Right lung (tissue), 2 donors: ENCODE measurements at regions not wholly inside any gene's neighbourhood (a gene's known extent, or its start where the extent isn't known, plus 50 kb on each side); places are given as distances from the start of the nearest gene placed in this dataset.
"Not testable (repeated sequence)": the region's sequence is repeated elsewhere in the genome, so short reads cannot be mapped to it uniquely, and the experiment has no call there.

ENCODE experiments used
- DNase-seq, 2 donors: peaks; one replicate each; pipeline ENCODE4 v3.0.0-alpha.2; 2013

- no peak for DNase-seq
Measured at GRCh38 chr4:83921124-83921523, 385.2 kb downstream of the GPAT3 start.

GRCh38 chr4:83920375-83920774 is 384.5 kb downstream of the GPAT3 start:
- DNase-seq, result no peak

- DNase-seq, result no peak
Measured at GRCh38 chr4:83917572-83917971, 381.7 kb downstream of the GPAT3 start.

- no peak for DNase-seq
Measured at GRCh38 chr4:83910693-83911092, 374.8 kb downstream of the GPAT3 start.

- DNase-seq, result peak; percentile 18 to 44
Measured at GRCh38 chr4:83906561-83906960, 370.7 kb downstream of the GPAT3 start.

- peak in 1 of 2 donors; percentile 16 for DNase-seq
Measured at GRCh38 chr4:83905952-83906351, 370.0 kb downstream of the GPAT3 start.

- DNase-seq, result not testable (repeated sequence)
Measured at GRCh38 chr4:83903740-83904139, 367.8 kb downstream of the GPAT3 start.

- DNase-seq, result no peak
Measured at GRCh38 chr4:83894831-83895230, 358.9 kb downstream of the GPAT3 start.

- DNase-seq, result no peak
Measured at GRCh38 chr4:83890816-83891215, 354.9 kb downstream of the GPAT3 start.

- DNase-seq, result no peak
Measured at GRCh38 chr4:83890231-83890630, 354.3 kb downstream of the GPAT3 start.

GRCh38 chr4:83889802-83890201 is 353.9 kb downstream of the GPAT3 start:
- no peak for DNase-seq

GRCh38 chr4:83885256-83886182 is 349.6 kb downstream of the GPAT3 start:
- no peak for DNase-seq

GRCh38 chr4:83876047-83876446 is 340.1 kb downstream of the GPAT3 start:
- DNase-seq, result no peak

- no peak for DNase-seq
Measured at GRCh38 chr4:83875437-83875836, 339.5 kb downstream of the GPAT3 start.

GRCh38 chr4:83873996-83874395 is 338.1 kb downstream of the GPAT3 start:
- DNase-seq, result no peak

- no peak for DNase-seq
Measured at GRCh38 chr4:83870328-83870950, 334.5 kb downstream of the GPAT3 start.

GRCh38 chr4:83866834-83867621 is 331.1 kb downstream of the GPAT3 start:
- no peak for DNase-seq

GRCh38 chr4:83865417-83866150 is 329.7 kb downstream of the GPAT3 start:
- DNase-seq, result no peak

GRCh38 chr4:83864097-83864817 is 328.3 kb downstream of the GPAT3 start:
- DNase-seq, result no peak

- DNase-seq, result no peak
Measured at GRCh38 chr4:83862471-83862870, 326.6 kb downstream of the GPAT3 start.

GRCh38 chr4:83860200-83860599 is 324.3 kb downstream of the GPAT3 start:
- DNase-seq, result no peak
